ENCODE measurements at regions not wholly inside any gene's neighbourhood (a gene's known extent, or its start where the extent isn't known, plus 50 kb on each side); places are given as distances from the start of the nearest gene placed in this dataset.

- DNase-seq (ENCODE audit: low read depth in 3 of 3): no peak
Measured at GRCh38 chr1:116819081-116819480, 64.9 kb downstream of the CD2 start.

- no peak for DNase-seq (ENCODE audit: low read depth in 3 of 3)
Measured at GRCh38 chr1:116820369-116820768, 66.1 kb downstream of the CD2 start.

DNA sequence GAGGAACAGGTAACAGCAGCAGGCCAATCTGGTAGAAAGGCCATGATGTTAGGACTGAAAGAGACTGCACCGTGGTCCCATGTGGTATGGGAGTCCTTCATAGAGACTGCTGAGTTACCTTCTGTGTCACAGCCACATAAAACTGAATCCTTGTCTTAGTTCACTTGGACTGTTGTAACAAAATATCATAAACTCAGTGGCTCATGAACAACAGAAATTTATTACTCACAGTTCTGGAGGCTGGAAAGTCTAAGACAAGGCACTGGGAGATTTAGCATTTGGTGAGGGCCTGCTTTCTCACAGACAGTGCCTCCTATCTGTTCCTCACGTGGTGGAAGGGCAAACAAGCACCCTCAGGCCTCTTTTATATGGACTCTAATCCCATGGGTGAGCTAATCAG lies 67.5 kb downstream of the CD2 start:
- no peak for DNase-seq (ENCODE audit: low read depth in 3 of 3)

DNA sequence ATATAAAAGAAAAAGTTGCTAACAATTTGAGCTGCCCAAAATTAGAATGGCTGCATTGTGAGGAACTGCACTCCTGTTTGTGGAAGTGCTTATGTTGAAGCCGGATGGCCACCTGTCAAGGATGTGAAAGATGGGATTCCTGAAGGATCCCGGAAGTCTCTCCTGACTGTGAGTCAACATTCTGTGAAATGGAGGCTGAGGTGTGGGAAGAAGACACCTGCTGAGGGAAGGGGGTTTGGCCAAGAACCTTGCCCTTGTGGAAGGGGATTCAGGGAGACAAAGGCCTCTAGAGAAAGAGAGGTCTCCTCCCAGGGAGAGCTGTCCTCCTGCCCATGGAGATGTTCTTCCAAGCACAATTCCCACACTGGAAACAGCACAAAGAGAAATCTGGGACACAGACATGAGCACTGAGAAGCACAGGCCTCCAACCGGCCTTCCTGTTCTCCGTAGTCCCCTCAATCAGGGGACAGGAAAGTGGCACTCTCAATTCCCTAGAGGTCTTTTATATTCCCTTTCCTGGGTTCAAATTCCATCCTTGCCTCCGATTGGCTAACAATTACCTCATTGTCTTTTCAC lies 70.5 kb downstream of the CD2 start:
- no peak for DNase-seq (ENCODE audit: low read depth in 3 of 3)

GRCh38 chr1:116825207-116825719 lies 71.0 kb downstream of the CD2 start:
- no peak for DNase-seq (ENCODE audit: low read depth in 3 of 3)

GRCh38 chr1:116825720-116826438 lies 71.6 kb downstream of the CD2 start:
- no peak for DNase-seq (ENCODE audit: low read depth in 3 of 3)

DNA sequence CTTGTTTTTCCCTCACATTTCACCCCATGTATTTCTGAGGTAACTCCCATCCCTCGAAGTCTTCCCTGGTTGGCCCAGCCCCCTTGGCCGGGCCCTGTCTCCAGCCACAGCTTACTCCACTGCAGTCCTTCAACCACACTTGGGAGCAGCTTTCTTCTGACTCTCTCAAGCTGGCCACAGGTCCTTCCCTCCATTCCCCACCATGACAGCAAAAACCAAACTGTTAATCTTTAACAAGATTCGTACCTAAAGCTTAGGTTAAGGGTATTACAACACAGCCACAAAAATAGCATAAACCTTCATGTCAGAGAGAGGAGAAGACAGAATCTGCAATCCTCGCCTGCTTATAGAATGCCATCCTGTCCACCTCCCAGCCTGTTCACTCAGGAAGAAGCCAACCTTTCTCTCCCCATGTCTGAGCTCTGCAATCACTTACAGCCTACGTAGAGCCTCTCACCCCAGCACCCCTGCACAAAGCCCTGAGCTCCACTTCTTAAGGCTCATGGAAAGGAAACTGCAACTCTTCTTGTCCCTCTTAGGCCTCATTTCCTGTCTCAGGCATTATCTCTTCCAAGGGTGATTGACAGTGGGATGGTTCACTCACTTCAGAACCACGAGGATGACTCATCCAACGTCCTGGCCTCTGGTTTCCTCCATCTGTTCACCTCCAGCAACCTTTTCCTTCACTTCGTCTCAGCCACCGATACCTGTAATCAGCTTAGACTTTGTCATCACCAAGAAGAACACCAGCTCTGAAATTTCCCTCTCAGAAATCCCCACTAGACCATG lies 72.8 kb downstream of the CD2 start:
- DNase-seq (ENCODE audit: low read depth in 3 of 3): peak in 2 of 3 experiments; percentile 34 to 37

DNA sequence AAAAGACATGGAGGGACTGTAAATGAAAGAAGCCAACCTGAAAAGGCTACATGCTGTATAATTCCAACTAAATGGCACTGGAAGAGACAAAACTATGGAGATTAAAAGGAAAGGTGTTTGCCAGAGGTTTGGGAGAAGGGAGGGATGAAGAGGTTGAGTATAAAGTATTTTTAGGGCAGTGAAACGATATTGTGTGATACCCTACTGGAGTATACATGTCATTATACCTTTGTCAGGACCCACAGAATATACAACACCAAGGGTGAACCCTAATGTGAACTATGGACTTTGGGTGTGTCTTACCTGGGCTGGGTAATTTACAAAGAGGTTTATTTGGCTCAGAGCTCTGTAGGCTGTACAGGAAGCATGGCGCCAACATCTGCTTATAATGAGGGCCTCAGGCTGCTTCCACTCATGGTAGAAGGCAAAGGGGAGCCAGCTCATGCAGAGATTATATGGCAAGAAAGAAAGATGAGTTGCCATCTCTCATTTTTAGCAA lies 73.4 kb downstream of the CD2 start:
- DNase-seq (ENCODE audit: low read depth in 3 of 3): no peak

GRCh38 chr1:116832308-116832931 lies 77.3 kb upstream of the PTGFRN start:
- no peak for DNase-seq (ENCODE audit: low read depth in 3 of 3)

GRCh38 chr1:116832932-116833578 lies 76.7 kb upstream of the PTGFRN start:
- DNase-seq (ENCODE audit: low read depth in 3 of 3): no peak

- DNase-seq (ENCODE audit: low read depth in 3 of 3): no peak
Measured at GRCh38 chr1:116833718-116834117, 76.0 kb upstream of the PTGFRN start.

- no peak for DNase-seq (ENCODE audit: low read depth in 3 of 3)
Measured at GRCh38 chr1:116834595-116834994, 75.1 kb upstream of the PTGFRN start.

DNA sequence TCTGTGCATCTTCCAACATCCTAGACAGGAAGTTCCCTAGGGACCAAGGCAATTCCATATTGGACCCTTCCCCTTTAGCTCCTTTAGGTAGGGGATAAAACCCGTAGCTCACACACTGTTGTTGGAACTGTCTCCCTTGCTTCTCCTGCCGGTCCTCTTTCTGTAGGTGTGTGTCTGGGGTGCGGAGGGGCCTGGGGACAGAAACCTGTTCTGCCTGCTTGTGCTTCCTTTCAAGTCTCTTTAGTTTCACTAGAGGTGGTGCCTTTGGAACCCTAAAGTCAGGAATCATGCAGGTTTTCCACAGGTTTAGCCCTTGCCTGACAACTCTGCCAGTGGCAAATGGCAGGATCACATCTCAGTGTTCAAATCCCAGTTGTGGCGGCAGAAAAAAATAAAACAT lies 74.6 kb upstream of the PTGFRN start:
- no peak for DNase-seq (ENCODE audit: low read depth in 3 of 3)

- no peak for DNase-seq (ENCODE audit: low read depth in 3 of 3)
Measured at GRCh38 chr1:116836099-116836498, 73.6 kb upstream of the PTGFRN start.

- no peak for DNase-seq (ENCODE audit: low read depth in 3 of 3)
Measured at GRCh38 chr1:116841569-116842344, 68.0 kb upstream of the PTGFRN start.

DNA sequence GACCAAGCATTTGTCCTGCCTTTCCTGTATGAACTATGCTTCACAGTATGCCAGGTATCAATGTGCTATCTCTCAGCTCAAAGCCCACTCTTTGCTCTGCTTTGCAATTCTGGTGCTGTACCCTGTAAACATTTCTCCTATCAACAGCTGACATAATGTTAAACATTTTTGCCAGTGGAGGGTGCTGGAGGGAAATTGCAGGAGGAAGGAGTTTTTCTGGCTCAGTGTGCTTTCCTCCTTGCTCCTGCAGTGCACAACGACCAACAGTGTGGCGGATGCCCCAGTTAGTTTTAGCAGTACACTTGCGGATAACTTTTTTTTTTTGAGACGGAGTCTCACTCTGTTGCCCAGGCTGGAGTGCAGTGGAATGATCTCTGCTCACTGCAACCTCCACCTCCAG lies 67.1 kb upstream of the PTGFRN start:
- DNase-seq (ENCODE audit: low read depth in 3 of 3): no peak

DNA sequence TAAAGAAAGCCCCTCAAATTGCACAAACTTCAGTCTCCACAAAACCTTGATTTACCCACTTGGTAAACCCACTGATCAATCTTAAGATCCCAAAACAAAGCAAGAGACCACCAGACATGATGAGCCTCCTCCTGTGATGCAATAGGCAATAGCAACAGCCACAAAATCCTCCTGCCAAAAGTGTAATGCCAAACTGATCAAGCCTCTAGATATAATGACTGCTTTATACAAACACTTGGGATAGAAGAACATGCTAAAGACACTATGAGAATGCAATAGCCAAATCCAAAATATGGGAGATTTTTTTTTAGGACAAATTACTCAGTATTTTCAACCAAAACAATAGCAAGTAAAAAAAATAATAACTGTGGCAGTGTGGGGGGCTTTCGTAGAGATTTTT lies 64.9 kb upstream of the PTGFRN start:
- no peak for DNase-seq (ENCODE audit: low read depth in 3 of 3)

DNA sequence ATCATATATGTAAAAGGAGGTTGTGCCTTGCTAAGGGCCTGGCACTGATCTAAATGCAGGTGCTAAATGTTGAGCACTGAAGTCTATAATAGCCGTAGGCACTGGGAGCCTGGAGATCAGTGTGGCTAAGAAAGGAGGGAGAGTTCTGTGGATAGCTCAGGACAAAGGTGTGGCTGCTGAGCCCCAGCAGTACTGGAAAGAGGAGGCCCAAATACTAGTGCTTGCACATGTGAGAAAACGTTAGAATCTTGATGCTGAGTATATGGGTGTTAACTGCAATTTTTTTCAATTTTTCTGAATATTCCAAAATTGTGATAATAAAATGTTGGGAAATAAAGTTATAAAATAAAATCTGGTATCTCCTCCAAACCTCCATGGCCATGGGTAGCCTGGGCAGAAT lies 62.5 kb upstream of the PTGFRN start:
- DNase-seq (ENCODE audit: low read depth in 3 of 3): no peak

DNA sequence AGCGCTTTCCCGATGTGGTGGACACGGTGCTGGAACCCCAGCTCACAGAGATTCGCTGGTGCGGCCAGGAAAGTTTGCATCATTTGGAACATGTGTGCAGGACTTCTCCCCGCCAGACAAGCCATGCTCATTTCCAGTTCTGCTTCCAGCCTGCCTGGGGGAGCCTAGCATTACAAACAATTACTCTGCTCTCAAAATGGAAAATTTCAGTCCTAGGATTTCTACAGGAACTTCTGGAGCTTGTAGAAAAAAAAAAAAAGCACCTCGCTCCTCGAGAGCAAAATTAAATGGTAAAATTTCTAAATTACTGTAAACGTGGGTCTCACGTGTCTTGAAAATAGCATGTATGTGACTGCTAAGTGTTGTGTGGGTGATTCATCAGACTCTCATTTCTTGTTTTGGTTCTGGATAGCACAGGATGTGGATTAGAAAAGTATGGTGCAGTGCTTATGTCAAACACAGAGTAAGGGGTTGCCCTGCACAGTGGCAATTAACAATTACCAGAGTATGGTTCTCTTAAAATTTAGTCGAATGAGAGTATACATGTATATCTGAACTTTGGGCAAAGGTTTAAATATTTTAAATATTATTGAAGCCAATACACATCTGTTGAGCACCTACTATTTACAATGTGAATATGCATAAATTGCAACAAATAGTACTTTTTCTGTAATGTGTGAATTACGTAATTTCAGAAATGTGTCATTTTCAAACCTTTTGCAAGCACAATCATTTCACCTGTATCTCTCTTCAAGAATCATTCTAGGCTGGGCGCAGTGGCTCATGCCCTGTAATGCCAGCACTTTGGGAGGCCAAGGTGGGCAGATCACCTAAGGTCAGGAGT lies 61.8 kb upstream of the PTGFRN start:
- no peak for DNase-seq (ENCODE audit: low read depth in 3 of 3)

DNA sequence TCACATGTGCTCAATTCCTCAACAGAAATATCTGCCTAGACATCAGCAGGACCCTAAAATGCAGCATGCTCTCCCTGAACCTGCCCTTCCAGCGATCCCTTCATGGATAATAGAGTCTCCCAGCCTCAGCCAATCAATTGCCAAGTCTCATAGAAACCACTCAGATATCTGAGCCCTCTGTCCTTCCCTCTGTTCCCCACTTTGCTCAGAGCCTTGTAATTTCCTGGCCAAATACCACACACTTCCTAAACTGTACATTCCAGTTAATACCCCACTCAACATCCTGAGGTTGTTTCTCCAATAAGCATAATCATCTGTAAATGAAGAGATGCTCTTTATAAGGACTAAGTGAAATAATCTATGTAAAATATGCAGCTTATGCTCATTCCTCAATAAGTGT lies 59.3 kb upstream of the PTGFRN start:
- DNase-seq (ENCODE audit: low read depth in 3 of 3): no peak
